ENCODE measurements at regions not wholly inside any gene's neighbourhood (a gene's known extent, or its start where the extent isn't known, plus 50 kb on each side); places are given as distances from the start of the nearest gene placed in this dataset.

DNA sequence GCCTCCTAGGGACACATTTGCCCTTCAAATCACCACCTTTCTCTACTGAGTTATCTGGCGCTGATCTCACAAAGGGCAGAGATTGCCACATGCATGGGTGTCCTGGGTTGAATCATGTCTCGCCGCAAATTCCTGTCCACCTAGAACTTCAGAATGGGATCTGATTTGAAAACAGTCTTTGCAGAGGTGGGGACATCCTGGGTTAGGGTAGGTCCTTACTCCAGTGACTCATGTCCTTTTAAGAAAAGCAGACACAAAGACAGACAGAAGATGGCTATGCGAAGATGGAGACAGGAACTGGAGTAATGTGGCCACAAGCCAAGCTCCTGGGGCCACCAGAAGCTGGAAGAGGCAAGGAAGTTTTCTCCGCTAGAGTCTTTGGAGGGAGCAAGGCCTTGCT lies 197.4 kb upstream of the SMIM21 start:
- no peaks in the 10 kb centered on the region for H3K27me3 ChIP-seq (ENCODE audit: control insufficient read depth, insufficient read depth, low read length)
- no peak overlapping the region for H3K9ac ChIP-seq (ENCODE audit: low read length)
- H3K4me1 ChIP-seq (ENCODE audit: control insufficient read depth, insufficient read depth, low read length) = no peaks in the 10 kb centered on the region
- H3K4me3 ChIP-seq (ENCODE audit: low read length) = no peak overlapping the region
- H3K36me3 ChIP-seq (ENCODE audit: control insufficient read depth, insufficient read depth, low read length) = no peaks in the 10 kb centered on the region
- H3K9me3 ChIP-seq (ENCODE audit: control insufficient read depth, low read length) = no peaks in the 10 kb centered on the region

DNA sequence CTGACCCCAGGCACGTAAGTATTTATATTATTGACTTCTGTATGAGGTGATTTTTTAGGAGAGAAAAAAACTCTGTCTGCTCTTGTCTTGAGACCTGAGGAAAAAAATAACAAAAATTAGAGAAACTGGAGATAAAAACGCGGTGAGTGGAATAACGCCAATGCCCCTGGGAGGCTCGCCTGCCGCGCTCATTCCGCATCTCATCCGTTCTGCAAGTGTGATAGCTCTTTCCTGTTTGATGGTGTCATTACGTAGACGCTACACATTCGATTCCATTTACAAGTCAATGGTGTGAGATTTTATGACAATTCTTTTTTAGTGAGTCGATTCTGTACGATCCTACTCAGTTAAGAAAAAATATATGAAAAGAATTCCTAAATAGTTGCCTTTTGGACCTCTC lies 194.3 kb upstream of the SMIM21 start:
- Histone ChIP-seq H3K9ac (ENCODE audit: low read length) (no peak overlapping the region), H3K9me3 (ENCODE audit: control insufficient read depth, low read length) (no peaks in the 10 kb centered on the region), H3K4me1 (ENCODE audit: control insufficient read depth, insufficient read depth, low read length) (no peaks in the 10 kb centered on the region), H3K4me3 (ENCODE audit: low read length) (no peak overlapping the region), H3K27me3 (ENCODE audit: control insufficient read depth, insufficient read depth, low read length) (no peaks in the 10 kb centered on the region), H3K36me3 (ENCODE audit: control insufficient read depth, insufficient read depth, low read length) (no peaks in the 10 kb centered on the region)

DNA sequence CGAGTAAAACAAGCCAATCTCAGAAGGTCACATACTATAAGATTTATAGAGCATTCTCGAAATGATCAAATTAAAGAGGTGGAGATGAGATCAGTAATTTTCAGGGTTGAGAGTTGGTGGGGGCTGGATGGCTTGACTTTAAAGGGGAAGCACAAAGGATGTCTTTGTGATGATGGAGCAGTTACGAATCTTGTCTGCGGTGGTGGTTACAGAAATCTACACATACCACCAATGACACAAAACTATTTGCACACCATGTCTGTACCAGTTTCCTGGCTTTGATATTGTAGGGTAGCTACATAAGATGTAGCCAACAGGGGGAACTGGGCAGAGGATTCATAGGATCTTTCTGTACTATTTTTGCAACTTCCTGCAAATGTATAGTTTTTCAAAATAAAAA lies 190.6 kb upstream of the SMIM21 start:
- Histone ChIP-seq H3K4me3 (ENCODE audit: low read length) (no peak overlapping the region), H3K27me3 (ENCODE audit: control insufficient read depth, insufficient read depth, low read length) (no peaks in the 10 kb centered on the region), H3K36me3 (ENCODE audit: control insufficient read depth, insufficient read depth, low read length) (no peaks in the 10 kb centered on the region), H3K4me1 (ENCODE audit: control insufficient read depth, insufficient read depth, low read length) (no peaks in the 10 kb centered on the region), H3K9ac (ENCODE audit: low read length) (no peak overlapping the region), H3K9me3 (ENCODE audit: control insufficient read depth, low read length) (no peaks in the 10 kb centered on the region)

DNA sequence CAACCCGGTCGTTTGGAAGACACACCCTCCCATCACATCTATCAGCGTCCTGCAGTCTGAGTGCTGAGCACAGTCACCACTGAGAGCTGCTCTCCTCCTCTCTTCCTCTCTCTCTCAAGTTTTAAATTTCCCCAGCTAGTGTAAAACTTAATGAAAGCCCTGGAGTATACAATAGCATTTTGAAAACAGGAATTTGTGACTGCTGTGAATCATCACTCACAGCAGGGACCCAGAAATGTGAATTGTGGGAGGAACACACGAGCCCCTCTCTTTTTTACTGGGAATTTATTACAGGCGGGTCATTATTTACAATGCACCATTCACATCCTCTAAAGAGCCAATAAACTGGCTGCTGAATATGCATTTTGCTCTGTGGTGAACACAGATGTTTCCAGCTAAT lies 185.0 kb upstream of the SMIM21 start:
- Histone ChIP-seq H3K4me3 (ENCODE audit: low read length) (no peak overlapping the region), H3K4me1 (ENCODE audit: control insufficient read depth, insufficient read depth, low read length) (no peaks in the 10 kb centered on the region), H3K27me3 (ENCODE audit: control insufficient read depth, insufficient read depth, low read length) (no peaks in the 10 kb centered on the region), H3K9ac (ENCODE audit: low read length) (no peak overlapping the region), H3K36me3 (ENCODE audit: control insufficient read depth, insufficient read depth, low read length) (no peaks in the 10 kb centered on the region), H3K9me3 (ENCODE audit: control insufficient read depth, low read length) (no peaks in the 10 kb centered on the region)

DNA sequence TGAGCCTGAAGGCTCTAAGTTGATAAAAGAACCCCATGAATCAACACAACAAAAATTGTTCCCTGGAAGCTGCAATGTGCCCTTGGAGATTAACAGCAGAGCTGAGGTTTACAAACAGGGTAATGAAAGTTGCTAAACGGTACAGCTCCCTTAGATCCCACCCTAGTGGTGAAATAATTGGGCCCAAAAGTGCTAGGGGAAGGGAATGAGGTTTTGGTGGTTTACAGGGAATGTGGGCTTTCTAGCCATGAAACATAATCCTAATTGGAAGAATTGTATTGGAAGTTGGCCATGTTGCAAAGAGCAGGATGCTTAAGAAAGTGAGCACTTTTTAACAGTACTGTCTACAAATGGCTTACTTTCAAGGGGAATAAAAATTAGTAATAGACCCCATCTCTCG lies 180.2 kb upstream of the SMIM21 start:
- no peaks in the 10 kb centered on the region for H3K4me1 ChIP-seq (ENCODE audit: control insufficient read depth, insufficient read depth, low read length)
- H3K27me3 ChIP-seq (ENCODE audit: control insufficient read depth, insufficient read depth, low read length) = no peaks in the 10 kb centered on the region
- no peaks in the 10 kb centered on the region for H3K9me3 ChIP-seq (ENCODE audit: control insufficient read depth, low read length)
- H3K36me3 ChIP-seq (ENCODE audit: control insufficient read depth, insufficient read depth, low read length) = no peaks in the 10 kb centered on the region
- H3K4me3 ChIP-seq (ENCODE audit: low read length) = no peak overlapping the region
- H3K9ac ChIP-seq (ENCODE audit: low read length) = no peak overlapping the region

DNA sequence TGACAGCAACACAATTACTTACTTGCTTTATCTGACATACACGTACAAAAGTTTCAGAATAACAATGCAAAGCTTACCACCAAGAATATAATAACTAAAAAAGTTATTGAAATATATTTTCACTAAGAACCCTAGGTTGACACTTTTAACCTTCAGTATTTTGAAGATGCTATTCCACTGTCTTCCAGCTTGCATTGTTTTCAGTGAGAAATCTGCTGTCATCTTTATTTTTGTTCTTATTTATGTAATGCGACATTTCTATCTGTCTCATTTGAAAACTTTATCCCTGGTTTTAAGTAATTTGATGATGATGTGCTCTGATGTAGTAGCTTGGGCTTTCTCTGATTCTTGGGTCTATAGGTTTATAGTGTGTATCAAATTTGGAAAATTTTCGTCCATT lies 165.0 kb upstream of the SMIM21 start:
- H3K4me3 ChIP-seq (ENCODE audit: low read length) = no peak overlapping the region
- H3K9me3 ChIP-seq (ENCODE audit: control insufficient read depth, low read length) = no peaks in the 10 kb centered on the region
- H3K27me3 ChIP-seq (ENCODE audit: control insufficient read depth, insufficient read depth, low read length) = no peaks in the 10 kb centered on the region
- H3K36me3 ChIP-seq (ENCODE audit: control insufficient read depth, insufficient read depth, low read length) = no peaks in the 10 kb centered on the region
- H3K4me1 ChIP-seq (ENCODE audit: control insufficient read depth, insufficient read depth, low read length) = no peaks in the 10 kb centered on the region
- H3K9ac ChIP-seq (ENCODE audit: low read length) = no peak overlapping the region

DNA sequence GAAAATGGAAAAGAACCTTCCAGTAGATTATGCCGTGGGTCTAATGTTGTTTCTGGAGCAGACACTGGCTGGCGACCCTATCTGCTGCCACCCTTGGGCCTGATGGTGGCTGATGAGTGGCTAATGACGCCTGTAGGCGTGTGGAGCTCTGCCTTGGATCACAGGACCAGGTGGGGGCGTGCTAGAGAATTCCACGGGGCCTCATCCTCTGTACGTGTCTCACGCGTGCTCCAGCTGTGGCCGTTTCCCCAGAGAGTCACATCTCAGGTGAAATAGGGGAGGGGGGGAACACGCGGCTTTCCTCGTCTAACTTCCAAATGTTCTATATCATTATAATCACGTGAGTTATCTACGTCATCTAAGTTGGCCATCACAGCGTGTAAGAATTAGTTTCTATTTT lies 160.9 kb upstream of the SMIM21 start:
- Histone ChIP-seq H3K4me3 (ENCODE audit: low read length) (no peak overlapping the region), H3K9ac (ENCODE audit: low read length) (no peak overlapping the region), H3K9me3 (ENCODE audit: control insufficient read depth, low read length) (no peaks in the 10 kb centered on the region), H3K27me3 (ENCODE audit: control insufficient read depth, insufficient read depth, low read length) (no peaks in the 10 kb centered on the region), H3K4me1 (ENCODE audit: control insufficient read depth, insufficient read depth, low read length) (no peaks in the 10 kb centered on the region), H3K36me3 (ENCODE audit: control insufficient read depth, insufficient read depth, low read length) (no peaks in the 10 kb centered on the region)

DNA sequence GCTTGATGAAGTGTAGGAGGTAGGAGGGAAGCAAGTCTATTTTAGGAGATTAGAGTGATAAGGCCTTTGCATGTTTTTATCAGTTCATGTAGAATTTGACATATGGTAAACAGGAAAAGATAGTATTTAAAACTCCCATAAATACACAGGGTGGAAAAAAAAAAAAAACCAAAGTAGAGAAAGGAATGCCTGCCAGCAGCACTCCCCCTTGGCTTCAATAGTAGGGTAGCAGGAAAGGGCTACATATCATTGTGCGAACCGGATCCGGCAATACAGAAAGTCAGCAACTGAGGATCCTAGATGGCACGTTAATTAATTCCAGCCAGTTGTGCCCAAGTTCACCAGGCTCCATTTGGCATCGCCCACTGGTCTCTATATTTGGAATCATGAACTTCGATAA lies 159.6 kb upstream of the SMIM21 start:
- Histone ChIP-seq H3K36me3 (ENCODE audit: control insufficient read depth, insufficient read depth, low read length) (no peaks in the 10 kb centered on the region), H3K27me3 (ENCODE audit: control insufficient read depth, insufficient read depth, low read length) (no peaks in the 10 kb centered on the region), H3K4me1 (ENCODE audit: control insufficient read depth, insufficient read depth, low read length) (no peaks in the 10 kb centered on the region), H3K4me3 (ENCODE audit: low read length) (no peak overlapping the region), H3K9me3 (ENCODE audit: control insufficient read depth, low read length) (no peaks in the 10 kb centered on the region), H3K9ac (ENCODE audit: low read length) (no peak overlapping the region)

DNA sequence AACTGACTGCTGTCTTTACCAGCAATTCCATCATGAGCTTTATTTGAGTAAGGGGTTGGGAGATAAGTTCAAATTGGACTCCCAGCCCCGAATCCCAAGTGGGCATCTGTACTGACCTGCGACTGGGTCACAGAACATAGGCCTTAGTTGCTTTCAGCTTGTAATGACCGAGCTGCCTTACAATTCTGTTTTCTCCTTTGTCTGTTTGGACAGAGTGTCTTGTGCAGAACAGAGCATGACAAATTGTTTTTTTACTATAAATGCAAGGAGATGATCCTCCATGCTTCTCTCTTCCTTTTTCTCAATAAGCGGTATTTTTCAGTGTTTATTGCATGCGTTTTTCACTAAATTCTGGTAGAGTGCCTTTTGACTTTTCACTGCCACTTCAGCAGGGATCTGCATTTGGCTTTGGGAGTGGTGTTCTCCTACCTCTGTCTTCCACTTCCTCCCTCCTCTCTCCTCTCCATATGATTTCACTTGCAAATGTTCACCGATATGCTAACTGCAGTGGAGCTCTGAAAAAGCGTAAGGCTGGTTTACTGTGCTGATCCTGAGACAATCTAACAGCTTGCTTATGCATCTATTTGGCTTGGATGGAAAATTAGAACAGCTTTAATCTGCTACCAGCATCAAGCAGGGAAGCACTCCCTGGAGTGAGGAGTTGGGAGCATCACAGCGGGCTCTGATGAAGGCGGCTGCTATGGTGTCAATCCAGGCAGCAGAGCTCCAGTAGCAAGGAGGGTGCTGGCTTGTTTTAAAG lies 158.8 kb upstream of the SMIM21 start:
- no peaks in the 10 kb centered on the region for H3K4me1 ChIP-seq (ENCODE audit: control insufficient read depth, insufficient read depth, low read length)
- no peak overlapping the region for H3K4me3 ChIP-seq (ENCODE audit: low read length)
- H3K9me3 ChIP-seq (ENCODE audit: control insufficient read depth, low read length) = no peaks in the 10 kb centered on the region
- H3K27me3 ChIP-seq (ENCODE audit: control insufficient read depth, insufficient read depth, low read length) = no peaks in the 10 kb centered on the region
- no peak overlapping the region for H3K9ac ChIP-seq (ENCODE audit: low read length)
- no peaks in the 10 kb centered on the region for H3K36me3 ChIP-seq (ENCODE audit: control insufficient read depth, insufficient read depth, low read length)

DNA sequence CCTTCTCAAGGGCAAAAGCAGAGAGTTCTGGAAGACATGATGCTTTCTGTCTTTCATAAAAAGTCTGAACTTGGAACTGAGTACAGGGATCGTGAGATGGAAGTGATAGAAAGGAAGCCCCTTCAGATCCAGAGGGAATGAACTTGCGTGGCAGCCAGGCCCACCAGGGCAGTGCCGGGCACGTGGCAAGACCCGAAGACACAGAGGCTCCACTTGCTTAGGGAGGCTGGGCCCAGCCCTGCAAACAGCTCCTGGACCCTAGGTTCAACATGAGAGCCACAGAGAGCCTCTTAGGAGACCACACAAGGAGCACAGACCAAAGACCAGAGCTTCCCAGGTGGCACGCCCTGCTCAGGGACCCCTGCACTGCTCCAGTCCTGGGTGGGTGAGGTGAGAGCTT lies 155.4 kb upstream of the SMIM21 start:
- H3K27me3 ChIP-seq (ENCODE audit: control insufficient read depth, insufficient read depth, low read length) = no peaks in the 10 kb centered on the region
- no peaks in the 10 kb centered on the region for H3K36me3 ChIP-seq (ENCODE audit: control insufficient read depth, insufficient read depth, low read length)
- H3K4me3 ChIP-seq (ENCODE audit: low read length) = no peak overlapping the region
- H3K9ac ChIP-seq (ENCODE audit: low read length) = no peak overlapping the region
- no peaks in the 10 kb centered on the region for H3K4me1 ChIP-seq (ENCODE audit: control insufficient read depth, insufficient read depth, low read length)
- no peaks in the 10 kb centered on the region for H3K9me3 ChIP-seq (ENCODE audit: control insufficient read depth, low read length)

DNA sequence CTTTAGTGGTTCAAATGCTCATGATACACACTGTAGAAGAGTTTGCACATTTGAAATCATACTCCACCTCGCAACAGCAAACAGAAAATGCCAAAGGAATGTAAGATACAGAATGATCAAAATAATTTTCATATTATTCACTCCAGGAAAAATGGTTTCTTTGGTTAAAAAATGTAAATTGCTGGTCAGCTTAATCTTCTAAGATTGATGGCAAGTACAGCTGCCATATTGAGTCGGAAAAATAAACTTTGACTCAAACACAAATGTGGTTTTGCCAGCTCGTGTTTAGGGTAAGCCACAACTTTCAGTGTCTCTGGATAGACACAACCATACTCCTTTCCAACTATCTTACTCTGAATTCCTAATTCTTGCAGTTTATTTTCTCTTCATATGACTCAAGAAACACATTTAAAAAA lies 154.9 kb upstream of the SMIM21 start:
- Histone ChIP-seq H3K36me3 (ENCODE audit: control insufficient read depth, insufficient read depth, low read length) (no peaks in the 10 kb centered on the region), H3K4me3 (ENCODE audit: low read length) (no peak overlapping the region), H3K9me3 (ENCODE audit: control insufficient read depth, low read length) (no peaks in the 10 kb centered on the region), H3K9ac (ENCODE audit: low read length) (no peak overlapping the region), H3K27me3 (ENCODE audit: control insufficient read depth, insufficient read depth, low read length) (no peaks in the 10 kb centered on the region), H3K4me1 (ENCODE audit: control insufficient read depth, insufficient read depth, low read length) (no peaks in the 10 kb centered on the region)

DNA sequence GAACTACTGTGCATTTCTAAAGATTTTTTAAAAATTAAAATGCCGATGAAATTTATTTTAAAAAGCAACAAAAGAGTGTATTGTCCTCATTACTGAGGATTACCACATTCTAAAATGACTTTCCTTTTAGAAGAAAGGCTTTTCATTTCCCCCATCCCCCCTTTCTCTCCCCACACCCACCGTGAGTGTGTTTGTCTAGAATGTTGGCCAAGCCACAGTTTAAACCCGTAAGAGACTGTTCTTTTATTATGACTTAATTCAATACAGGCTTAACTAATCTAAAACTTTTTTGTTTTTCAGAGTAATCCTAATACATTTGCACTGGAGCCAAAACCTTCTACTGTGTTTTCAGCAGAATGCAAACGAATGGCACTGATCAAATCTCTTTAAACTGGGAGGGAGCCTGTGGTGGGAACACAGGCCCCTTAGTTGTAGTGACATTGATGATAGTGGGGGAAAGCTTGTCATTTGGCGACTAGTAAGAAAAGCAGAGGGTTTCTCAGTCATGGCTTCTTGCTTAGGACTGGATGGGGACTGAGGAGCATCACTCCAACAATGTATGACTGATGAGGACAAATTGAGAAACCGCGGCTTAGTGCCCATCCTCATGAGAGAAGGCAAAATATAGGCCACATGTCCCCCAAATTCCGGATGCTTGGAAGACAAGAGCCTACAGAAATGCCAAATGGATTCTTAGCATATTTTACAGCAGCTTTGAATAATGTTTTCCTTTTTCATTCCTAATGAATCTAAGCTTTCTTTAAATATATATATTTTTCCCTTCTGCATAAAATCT lies 154.0 kb upstream of the SMIM21 start:
- Histone ChIP-seq H3K9ac (ENCODE audit: low read length) (no peak overlapping the region), H3K9me3 (ENCODE audit: control insufficient read depth, low read length) (no peaks in the 10 kb centered on the region), H3K4me1 (ENCODE audit: control insufficient read depth, insufficient read depth, low read length) (no peaks in the 10 kb centered on the region), H3K4me3 (ENCODE audit: low read length) (no peak overlapping the region), H3K27me3 (ENCODE audit: control insufficient read depth, insufficient read depth, low read length) (no peaks in the 10 kb centered on the region), H3K36me3 (ENCODE audit: control insufficient read depth, insufficient read depth, low read length) (no peaks in the 10 kb centered on the region)

All from mucosa of stomach (tissue), 1 donor.